Activated naive CD4-positive, alpha-beta T cell treated with anti-CD3 and anti-CD28 coated beads, Interleukin-2, amount 50 U/mL, for 16 hours (primary cell): ENCODE measurements at regions not wholly inside any gene's neighbourhood (a gene's known extent, or its start where the extent isn't known, plus 50 kb on each side); places are given as distances from the start of the nearest gene placed in this dataset.

Source experiments
- DNase-seq: peaks from one replicate; pipeline ENCODE4 v3.0.0-alpha.2; 2020

DNA sequence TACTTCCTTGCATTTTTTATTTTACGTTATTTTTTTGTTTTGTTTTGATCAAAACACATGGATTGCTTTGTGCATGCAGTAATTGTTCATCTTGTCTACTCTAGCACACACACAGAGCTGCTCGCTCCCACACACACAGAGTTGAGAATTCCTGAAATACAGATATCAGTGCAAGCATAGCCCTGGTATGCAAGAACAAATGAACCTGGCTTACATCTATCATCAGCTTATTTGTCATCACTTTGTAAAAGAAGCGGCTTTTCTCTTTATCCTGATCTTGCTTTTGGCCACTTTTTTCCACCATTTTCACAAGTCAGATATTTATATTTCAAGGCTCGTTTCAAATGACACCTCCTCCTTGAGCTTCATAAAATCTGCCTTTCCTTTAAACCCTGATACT lies 1435.7 kb downstream of the MAT2B start:
- DNase-seq, result no peak

DNA sequence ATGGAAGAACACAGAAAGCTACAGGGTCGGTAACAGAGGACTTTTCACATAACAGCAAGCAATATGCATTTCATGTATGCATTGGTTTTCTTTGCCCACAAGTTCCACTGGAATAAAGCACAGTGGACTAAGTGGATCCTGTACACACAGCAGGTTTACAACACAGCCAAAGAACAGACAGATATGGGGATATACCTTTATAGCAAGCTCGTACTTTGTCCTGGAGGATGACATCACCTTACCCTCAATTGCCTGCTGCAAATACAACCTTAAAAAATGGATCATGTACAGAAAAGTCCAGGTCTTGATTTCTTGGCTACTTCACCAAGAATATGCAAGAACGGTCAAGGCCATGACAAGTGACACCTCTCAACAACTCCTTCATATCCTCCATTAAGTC lies 1445.5 kb downstream of the MAT2B start:
- no peak for DNase-seq

DNA sequence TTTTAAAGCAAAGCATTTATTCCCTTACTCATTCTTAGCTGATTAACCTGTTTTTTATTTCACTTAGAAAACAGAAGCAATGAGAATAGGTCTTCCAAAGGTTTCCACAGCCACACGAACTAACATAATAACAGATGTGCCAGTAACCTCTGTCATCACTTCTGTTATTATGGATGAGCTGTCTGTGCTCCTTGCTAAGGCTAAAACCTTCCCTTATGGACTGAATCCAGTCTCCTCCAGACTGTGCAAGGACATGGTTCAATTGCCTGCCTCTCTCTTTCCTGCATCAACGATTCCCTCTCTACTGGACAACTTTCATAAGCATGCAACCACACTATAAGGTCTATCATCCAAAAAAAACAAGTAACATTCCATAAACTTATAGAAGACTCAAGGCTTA lies 1446.2 kb downstream of the MAT2B start:
- no peak for DNase-seq

DNA sequence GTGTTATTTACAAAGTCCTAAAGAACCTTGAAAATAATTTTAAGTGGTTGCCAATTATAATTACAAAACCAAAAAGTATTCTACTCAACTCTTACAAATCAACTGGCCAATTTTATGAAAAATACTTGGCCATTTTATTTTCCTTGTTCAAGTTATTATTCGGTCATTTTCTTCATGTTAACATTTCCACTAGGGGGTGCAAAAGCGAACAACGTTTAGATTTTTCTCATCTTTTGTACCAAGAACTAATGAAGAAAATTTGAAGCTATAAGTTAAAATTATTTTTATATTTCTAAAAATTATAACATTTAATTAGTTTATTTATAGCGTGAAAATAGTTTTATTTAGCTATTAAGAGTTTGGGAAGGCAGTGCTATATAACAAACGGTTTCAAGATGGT lies 1453.3 kb downstream of the MAT2B start:
- DNase-seq, result no peak

DNA sequence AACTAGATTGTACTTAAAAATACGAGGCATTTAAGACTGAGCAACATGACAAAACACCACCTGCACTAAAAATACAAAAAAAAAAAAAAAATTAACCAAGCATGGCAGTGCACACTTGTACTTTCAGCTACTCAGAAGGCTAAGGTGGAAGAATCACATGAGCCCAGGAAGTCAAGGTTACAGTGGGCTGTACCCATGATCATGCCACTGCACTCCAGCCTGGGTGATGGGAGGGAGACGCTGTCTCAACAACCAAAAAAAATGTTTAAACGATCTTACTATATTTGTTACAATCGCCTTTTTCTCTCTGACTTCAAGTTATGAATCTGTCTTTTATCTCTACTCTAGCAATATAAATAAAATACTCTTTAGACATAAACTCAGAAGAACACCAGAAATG lies 1454.3 kb downstream of the MAT2B start:
- DNase-seq, result no peak

DNA sequence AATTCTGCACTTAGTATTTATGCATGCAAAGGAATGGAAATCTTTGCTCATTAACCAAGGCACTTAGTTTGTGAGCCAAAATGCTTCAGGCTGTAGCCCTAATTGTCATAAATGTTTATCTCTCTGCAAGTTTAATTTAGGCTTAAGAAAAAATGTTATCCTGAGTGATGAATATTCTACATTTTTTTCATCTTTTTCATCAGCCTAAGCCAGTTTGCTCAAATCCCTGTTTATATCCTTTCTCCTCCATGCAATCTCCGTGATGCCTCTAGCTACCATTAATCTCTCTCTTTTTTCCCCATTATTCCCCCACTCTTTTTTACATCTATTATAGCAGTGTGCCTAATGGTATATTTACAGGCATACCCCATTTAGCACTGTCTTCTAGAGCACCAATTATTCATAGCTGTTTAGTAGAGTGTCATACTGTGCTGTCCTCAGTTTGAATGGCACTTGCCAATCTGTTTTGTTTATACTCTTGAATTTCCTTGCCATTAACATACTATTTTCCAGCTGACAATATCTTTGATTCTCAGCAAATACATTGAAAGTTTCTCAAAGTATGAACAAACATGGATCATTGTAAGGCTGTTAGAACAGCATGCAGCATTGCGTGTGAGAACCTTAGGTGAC lies 1457.0 kb downstream of the MAT2B start:
- no peak for DNase-seq

DNA sequence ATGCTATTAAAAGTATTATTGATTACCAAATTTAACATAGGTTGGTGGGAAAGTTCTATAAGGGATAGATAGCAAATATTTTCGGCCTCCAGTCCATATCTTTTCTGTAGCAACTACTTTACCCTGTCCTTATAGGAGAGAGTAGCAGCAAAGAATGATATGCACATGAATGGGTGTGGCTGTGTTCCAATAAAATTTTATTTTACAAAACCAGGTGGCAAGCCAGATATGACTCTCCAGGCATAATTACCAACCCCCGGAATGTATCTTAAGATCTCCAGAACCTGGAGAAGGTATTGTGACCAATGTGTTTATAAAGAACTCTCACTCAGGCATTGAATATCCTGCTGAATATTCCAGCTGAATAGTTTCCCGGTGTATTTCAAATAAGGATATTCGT lies 1461.2 kb downstream of the MAT2B start:
- no peak for DNase-seq

DNA sequence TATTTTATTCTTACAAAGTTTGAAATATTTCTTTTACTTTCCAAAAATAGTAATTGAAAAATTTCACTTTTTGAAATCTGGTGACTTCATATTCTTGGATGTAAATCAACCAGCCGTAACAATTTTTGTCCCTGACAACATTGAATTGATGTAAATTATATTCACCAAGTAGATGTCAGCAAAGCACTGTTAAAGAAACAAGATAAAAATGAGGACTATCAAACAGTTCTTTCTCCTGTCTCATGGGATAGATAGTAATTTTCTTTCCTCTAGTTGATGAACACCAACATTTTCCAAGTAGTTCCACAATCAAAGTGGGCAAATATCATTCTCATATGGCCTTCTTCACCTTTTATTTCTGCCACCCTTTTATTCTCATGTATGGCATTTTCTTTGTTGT lies 1461.9 kb downstream of the MAT2B start:
- DNase-seq, result no peak

DNA sequence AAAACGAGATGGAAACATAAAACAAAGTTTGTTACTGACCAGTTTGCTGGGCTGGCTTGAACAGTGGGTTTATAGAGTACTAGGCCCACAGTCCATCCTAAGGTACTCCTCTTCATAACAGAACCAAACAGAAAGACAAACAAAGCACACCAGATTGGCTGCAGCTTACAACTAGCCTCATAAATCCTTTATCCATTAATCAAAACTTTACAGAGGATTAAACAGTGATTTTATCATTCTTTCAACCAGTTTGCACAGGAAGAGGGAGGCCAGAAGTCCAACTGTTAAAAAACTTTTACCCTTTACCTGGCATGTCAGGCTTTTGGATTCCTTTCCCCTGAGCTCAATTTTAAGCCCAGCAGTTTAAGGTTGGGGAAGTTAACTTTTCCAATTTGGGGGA lies 1467.6 kb downstream of the MAT2B start:
- no peak for DNase-seq

DNA sequence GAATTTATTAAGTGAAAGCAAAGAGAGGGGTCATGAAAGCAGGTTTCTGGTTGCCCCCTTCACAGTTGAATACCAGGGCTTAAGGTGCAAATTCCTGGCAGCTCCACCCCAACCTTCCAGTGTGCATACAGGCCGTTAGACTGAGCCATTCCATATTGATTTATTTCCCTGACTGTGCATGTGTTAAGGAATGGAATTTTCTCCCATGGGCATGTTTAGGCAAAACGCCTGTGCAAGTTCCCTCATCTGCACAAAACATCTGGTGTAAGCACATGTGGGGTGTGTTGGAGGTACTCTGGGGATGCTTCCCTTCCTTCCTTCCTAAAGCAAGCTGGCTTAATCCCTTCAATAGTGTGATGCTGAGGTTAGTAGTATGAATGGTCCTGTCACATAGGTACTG lies 1470.6 kb downstream of the MAT2B start:
- DNase-seq, result no peak

DNA sequence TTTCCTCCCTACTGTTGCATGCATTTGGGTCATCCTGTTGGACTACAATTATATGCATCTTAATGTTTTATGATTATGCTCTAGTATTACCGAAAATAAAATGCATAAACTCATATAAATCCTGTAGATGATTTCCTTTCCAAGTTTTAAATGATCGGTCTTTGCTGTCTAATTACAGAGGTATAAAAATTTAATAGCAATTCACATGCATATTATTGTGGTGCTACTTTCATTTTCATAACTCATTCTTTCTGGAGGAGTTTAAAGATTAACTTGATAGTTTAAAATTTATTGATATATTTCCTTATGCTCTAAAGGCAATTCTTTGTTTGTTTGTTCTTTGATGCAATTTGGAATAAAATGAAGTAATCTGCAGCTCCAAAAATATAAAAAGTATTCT lies 1475.1 kb downstream of the MAT2B start:
- no peak for DNase-seq

DNA sequence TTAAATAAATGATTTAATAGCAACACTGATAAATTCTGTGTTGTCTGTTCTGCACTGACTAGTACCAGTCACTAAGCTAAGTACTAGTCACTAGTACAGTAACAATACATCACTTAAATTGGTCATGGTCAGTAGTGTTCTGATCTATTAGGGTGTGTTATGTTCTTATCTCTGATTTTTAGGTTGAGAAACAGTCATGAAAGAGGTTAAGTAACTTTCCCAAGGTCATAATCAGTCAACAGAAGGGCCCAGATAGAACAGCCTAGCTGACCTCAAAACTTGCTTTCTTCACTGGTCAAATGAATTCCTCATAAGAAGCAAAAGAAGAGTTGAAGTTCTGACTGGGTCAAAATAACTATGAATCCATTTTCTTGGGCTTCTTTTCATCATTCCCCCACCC lies 1492.7 kb downstream of the MAT2B start:
- DNase-seq, result no peak

DNA sequence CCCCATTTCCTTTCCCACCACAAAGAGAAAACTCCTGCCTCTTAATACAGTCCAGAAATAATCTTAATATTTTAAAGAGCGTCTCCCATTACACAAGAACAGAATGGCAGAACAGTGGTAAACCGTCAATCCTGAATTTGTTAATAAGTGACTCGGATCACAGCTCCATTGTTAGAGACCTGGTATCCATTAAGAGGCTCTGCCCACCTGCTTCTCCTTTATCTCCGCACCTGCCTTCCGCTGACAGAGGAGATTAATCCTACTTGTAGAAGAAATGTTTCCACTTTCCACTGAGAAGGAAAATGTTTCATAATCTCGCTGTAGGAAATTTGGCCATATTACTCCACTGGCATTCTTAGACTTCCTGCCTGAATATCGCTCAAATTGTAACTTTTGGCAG lies 1493.2 kb downstream of the MAT2B start:
- DNase-seq, result no peak

DNA sequence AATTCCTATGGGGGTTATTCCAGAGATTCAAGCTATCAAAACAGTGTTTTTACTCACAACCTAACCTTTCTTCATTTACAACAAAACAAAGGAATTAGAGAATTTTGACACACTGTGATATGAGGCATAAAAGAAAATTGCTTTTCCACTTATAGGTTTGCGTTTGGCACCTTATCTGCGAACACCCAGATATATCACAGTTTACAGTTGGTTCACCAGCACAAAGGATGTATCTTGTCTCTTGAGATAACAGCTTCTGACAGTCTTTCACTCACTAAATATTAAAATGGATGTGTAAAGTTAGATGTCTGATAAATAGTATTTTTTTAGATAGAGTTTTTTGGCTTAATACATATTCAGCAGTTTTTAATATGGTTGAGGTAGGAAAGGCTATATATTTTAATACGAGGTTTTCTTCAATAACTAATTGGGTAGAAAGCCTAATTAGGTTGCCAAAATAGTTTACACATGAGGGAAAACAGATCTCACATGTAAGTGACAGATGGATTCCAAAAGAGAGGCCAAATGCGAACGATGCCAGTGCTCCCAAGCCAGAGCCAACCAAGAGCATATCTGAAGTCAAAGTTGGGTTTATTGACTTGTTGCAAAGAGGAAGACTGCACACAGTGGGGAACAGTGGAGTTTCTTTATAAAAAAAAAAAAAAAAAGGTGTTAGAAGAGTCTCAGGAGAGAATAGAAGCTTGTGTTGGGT lies 1495.2 kb downstream of the MAT2B start:
- no peak for DNase-seq

DNA sequence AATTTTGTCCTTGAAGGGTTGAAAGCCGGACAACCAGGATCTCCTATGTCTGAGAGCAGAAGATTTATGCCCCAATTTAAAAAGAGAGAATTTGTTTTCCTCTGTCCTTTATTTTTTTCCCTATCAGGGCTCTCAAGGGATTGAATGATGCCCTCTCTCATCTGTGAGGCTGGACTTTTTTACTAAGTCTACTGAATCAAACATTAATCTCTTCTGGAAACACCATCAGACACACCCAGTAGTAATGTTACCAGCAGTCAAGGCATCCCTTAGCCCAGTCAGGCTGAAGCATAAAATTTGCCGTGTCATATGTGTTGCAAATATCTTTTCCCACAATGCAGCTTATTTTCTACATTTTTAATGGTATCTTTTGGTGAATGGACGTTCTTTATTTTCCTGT lies 1497.9 kb downstream of the MAT2B start:
- DNase-seq, result no peak

DNA sequence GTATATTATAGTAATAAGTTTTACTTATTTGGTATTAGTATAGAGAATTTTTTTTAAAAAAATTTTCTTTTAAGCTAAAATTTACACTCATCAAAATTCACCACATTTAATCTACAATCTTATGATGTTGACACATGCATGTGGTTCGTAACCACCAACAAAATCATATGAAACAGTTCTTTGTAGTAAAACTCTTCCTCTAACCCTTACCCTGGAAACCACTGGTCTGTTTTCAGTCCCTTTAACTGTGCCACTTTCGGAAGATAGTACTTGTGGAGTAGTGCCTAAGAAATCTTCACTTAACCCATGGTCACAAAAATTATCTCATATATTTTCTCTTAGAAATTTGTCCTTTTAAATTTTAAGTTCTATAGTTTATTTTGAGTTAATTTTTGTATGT lies 1498.8 kb downstream of the MAT2B start:
- no peak for DNase-seq

DNA sequence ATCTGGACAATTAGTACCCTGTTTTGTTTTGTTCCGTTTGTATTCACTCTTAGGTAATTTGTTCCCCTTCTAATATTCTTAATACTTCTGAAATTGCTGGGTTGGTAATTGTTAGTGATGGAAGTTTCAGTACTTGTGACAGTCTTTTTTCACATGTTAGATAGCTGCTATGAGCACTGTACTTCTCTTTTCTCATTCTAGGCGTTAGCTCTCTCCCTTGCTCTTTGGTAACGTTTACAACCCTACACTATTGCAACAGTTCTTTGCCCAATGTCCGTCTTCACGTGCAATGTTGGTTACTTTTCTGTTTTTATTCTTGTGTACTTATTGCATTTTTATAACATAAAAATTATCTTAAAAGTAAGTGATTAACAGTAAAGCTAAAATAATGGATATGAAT lies 1509.0 kb downstream of the MAT2B start:
- no peak for DNase-seq

DNA sequence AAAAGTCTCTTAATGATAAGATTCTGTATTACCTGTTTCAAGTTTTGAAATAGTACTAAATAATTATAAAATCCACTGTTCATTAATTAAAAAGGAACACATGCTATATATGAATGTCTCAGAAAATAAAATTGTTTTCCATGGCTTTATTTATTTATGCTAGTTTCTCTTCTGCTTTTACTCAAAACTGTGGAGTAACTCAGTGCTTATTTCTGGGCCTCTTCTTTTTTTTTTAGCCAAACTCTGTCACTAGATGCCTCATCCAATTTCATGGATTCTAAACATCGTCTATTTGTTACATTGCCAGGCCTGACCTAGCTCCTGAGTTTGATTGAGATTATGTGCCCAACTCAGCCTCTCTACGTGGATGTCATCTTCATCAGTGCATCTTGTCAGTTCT lies 1509.7 kb downstream of the MAT2B start:
- no peak for DNase-seq

DNA sequence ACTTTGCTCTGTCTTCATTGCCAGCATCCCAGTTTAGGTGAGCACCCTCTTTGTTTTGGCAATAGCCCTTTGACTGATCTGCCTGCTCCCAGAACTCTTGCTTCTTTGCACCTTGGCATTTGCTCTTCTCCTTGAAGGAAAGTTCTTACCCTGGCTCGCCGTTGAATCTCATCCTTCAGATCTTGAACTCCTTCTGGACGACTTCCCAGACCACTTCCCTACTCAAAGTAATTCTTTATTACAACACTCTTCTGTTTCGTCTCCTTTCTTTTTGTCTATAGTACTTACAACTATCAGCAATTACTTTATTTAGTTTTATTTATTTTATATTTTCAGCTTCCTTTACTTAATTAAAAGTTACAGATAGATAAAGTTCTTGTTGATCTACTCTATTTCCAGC lies 1510.1 kb downstream of the MAT2B start:
- DNase-seq, result no peak

DNA sequence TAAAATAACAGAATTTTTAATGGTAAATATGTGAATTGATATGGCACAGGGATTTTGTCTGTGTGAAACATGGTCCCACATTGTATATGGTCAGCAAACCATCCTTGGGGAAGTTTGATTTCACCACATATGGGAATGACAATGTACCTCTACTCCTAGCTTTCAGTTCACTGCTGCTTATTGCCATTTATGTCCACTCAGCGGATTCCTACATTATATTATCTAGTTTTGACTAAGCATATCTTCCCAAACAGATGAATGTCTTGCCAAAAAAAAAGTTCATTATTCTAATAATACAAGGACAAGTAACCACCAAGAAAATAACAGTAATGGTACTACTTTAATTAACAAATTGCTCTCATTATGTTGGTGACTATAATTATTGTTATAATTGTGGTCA lies 1521.6 kb downstream of the MAT2B start:
- no peak for DNase-seq

DNA sequence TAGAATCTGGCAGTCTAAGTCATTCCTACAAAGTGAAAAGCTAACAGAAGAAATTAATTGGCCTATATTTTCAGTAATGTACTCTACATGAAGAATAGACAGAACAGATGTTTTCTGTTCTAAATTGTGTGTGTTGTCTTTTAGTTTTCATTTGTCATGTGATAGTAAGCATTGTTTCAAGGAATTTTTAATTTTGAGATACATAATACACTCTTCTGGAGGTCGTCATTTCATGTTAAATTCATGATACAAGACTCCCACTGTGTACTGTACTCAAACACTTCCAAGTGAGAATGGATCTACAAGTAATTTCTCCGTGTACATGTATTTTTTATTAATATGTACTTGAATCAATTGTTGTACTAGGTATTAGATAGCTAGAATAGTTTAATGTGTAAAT lies 1522.9 kb downstream of the MAT2B start:
- no peak for DNase-seq

DNA sequence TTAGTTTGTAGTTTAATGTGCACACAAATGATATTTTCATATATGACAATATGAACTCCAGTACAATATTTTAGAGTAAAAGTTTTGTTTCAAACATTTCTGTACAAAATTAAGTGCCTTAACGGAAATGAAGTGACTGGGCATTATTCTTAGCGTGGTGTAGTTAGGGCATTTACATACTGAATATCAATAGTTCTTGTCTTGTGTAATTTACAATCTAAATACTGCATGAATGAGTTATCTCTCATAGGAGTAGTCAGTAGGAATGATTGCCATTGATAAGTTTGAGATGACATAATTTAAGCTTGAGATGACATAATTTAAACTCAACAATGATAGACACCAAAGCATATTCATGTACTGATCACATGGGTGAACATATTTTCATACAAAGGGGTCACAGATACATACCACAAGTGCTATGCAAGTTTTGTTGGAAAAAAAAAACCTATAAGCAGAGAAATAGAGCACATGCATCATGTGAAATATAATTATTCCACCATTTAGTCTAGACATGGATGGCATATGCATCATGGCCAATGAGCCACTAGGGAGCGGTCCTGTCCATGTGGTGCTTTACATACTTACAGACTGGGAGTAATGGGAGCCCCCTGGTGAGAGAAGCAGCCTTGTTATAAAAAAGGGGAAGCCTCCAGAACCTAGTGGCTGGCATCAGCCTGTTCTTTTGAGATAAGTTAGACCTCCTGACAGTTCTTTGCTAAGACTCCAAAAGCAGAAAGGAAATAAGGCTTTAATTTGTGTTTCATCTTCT lies 1523.9 kb downstream of the MAT2B start:
- DNase-seq, result no peak

DNA sequence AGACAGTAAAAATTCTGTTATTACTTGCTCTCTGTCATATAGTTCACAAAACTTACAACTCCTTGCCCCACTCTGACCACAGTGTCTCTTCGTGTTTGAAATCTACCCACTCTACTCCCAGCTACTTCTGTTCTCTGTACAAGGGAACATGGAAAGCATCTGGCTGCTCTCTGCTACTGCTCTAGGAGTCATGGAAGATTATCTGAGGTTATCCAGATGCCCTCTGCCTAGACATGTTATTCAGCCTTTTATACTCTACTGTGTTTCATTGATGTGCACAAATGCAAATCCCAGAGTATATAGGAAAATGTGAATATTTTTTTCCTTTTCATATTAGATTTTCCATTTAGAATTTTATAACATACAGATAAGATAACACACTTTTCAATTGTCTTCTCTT lies 1525.6 kb downstream of the MAT2B start:
- no peak for DNase-seq

DNA sequence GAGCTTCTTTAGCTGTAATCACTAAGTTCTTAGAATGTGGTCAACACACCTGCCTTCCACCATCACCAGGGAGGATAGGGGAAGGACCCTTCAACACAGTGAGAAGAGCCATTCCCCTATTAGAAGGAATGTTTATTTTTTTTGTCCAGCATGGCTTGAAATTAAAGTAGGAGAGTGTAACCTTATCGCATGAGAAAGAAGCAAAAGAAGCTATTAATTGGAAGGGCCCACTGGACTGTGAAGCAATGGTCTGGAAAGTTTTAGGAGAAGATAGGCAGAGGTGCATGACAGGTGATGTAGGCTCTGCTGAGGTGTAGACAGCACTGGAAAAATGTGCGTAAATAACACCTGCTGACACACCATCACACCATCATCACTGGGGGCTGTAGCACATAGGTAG lies 1526.0 kb downstream of the MAT2B start:
- DNase-seq, result no peak
